ENCODE measurements at regions not wholly inside any gene's neighbourhood (a gene's known extent, or its start where the extent isn't known, plus 50 kb on each side); places are given as distances from the start of the nearest gene placed in this dataset.
"Not testable (repeated sequence)": the region's sequence is repeated elsewhere in the genome, so short reads cannot be mapped to it uniquely, and the experiment has no call there.

- no peak overlapping the region for H3K27ac ChIP-seq (ENCODE audit: low read depth, low read length)
- H3K27me3 ChIP-seq (ENCODE audit: control insufficient read depth in 1 of 2, insufficient read depth in 2 of 2, low read length in 2 of 2): no peaks in the 10 kb centered on the region
- no peak overlapping the region for H3K9ac ChIP-seq (ENCODE audit: low read depth in 1 of 2, low read length in 2 of 2)
- H3K4me1 ChIP-seq (ENCODE audit: control insufficient read depth in 1 of 2, insufficient read depth in 2 of 2, low read length in 2 of 2): no peaks in the 10 kb centered on the region
- no peak overlapping the region for H3K4me3 ChIP-seq (ENCODE audit: low read depth in 1 of 2, low read length in 2 of 2)
- no peaks in the 10 kb centered on the region for H3K36me3 ChIP-seq (ENCODE audit: control insufficient read depth in 1 of 2, insufficient read depth in 2 of 2, low read length in 2 of 2)
- no peaks in the 10 kb centered on the region for H3K9me3 ChIP-seq (ENCODE audit: control insufficient read depth in 1 of 2, low read length in 2 of 2)
Measured at GRCh38 chr6:74434171-74434570, 738.2 kb downstream of the CD109 start.

DNA sequence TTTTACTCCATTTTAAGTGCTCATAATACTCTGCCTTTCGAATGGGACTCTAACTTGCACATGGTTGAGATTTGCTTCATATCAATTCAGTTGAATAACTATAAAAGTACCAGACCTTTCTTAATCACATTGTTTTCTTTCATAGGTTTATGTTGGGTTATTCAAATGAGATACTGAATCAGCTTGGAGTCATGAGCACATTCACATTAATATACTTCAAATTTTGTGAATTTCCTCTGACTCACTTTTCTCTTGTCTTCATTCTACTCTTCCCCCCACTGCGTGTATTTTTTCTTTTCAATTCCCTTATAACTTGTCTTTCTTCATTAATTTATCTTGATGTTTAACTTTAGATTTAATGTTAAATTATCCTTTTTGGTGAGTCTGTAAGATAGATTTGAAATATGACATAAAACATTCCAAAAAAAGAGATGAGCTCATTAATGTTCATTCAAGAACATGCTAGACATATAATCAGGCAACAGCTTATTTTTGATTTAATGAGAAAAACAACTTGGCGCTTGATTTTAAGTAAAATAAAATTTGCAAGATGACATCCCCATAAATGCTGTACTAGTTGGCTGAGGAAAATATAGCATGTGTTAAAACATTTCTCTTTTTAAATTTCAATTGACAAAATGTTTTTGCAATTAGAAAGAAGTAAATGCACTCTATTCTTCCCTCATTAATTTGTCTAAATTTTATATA is 736.0 kb downstream of the CD109 start:
- H3K27me3 ChIP-seq (ENCODE audit: control insufficient read depth in 1 of 2, insufficient read depth in 2 of 2, low read length in 2 of 2): no peaks in the 10 kb centered on the region
- no peaks in the 10 kb centered on the region for H3K9me3 ChIP-seq (ENCODE audit: control insufficient read depth in 1 of 2, low read length in 2 of 2)
- H3K4me3 ChIP-seq (ENCODE audit: low read depth in 1 of 2, low read length in 2 of 2): no peak overlapping the region
- H3K4me1 ChIP-seq (ENCODE audit: control insufficient read depth in 1 of 2, insufficient read depth in 2 of 2, low read length in 2 of 2): no peaks in the 10 kb centered on the region
- H3K27ac ChIP-seq (ENCODE audit: low read depth, low read length): no peak overlapping the region
- no peaks in the 10 kb centered on the region for H3K36me3 ChIP-seq (ENCODE audit: control insufficient read depth in 1 of 2, insufficient read depth in 2 of 2, low read length in 2 of 2)
- H3K9ac ChIP-seq (ENCODE audit: low read depth in 1 of 2, low read length in 2 of 2): no peak overlapping the region

DNA sequence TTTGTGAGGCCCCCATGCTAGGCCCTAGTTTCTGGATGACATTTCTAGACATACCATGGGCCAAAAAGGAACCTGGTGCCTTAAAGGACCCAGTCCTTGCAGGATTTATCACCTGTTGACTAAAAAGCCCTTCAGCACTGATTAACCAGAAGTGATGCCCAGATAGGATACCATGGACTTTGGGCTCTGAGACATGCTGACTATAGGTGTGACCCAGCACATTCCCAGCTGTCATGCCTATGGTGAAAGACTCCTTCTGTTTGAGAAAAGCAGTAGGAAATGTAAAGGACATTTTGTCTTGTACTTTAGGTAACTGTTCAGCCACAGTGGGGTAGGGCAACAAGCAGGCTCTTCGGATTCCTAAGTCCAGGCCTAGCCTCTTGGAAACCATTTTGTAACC is 724.2 kb downstream of the CD109 start:
- Histone ChIP-seq H3K9me3 (ENCODE audit: control insufficient read depth in 1 of 2, low read length in 2 of 2) (no peaks in the 10 kb centered on the region), H3K4me3 (ENCODE audit: low read depth in 1 of 2, low read length in 2 of 2) (no peak overlapping the region), H3K27me3 (ENCODE audit: control insufficient read depth in 1 of 2, insufficient read depth in 2 of 2, low read length in 2 of 2) (no peaks in the 10 kb centered on the region), H3K4me1 (ENCODE audit: control insufficient read depth in 1 of 2, insufficient read depth in 2 of 2, low read length in 2 of 2) (peaks cover 3 to 6% of the 10 kb centered on the region in 2 donors), H3K36me3 (ENCODE audit: control insufficient read depth in 1 of 2, insufficient read depth in 2 of 2, low read length in 2 of 2) (no peaks in the 10 kb centered on the region), H3K9ac (ENCODE audit: low read depth in 1 of 2, low read length in 2 of 2) (no peak overlapping the region), H3K27ac (ENCODE audit: low read depth, low read length) (no peak overlapping the region)

DNA sequence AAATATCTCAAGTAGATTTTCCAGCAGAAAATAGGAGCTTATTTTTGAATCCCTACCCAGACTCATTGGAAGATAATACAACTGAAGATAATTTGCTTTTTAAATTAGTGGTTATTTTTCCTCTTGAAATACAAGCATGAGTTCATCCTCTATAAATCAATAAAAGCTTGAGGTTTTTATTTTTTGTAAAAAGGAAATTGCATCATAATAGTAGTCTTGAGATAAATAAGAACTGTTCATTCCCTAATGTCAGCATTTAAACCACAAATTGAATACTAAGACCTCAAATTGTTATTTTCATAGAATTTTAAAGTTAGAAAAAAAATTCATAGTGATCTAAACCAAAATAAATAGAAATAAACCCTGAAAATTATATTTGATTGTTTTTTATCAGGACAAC is 719.1 kb downstream of the CD109 start:
- Histone ChIP-seq H3K9ac (ENCODE audit: low read depth in 1 of 2, low read length in 2 of 2) (no peak overlapping the region), H3K27me3 (ENCODE audit: control insufficient read depth in 1 of 2, insufficient read depth in 2 of 2, low read length in 2 of 2) (no peaks in the 10 kb centered on the region), H3K4me3 (ENCODE audit: low read depth in 1 of 2, low read length in 2 of 2) (no peak overlapping the region), H3K36me3 (ENCODE audit: control insufficient read depth in 1 of 2, insufficient read depth in 2 of 2, low read length in 2 of 2) (no peaks in the 10 kb centered on the region), H3K4me1 (ENCODE audit: control insufficient read depth in 1 of 2, insufficient read depth in 2 of 2, low read length in 2 of 2) (peaks cover 0 to under 1% of the 10 kb centered on the region in 2 donors), H3K9me3 (ENCODE audit: control insufficient read depth in 1 of 2, low read length in 2 of 2) (no peaks in the 10 kb centered on the region), H3K27ac (ENCODE audit: low read depth, low read length) (no peak overlapping the region)

DNA sequence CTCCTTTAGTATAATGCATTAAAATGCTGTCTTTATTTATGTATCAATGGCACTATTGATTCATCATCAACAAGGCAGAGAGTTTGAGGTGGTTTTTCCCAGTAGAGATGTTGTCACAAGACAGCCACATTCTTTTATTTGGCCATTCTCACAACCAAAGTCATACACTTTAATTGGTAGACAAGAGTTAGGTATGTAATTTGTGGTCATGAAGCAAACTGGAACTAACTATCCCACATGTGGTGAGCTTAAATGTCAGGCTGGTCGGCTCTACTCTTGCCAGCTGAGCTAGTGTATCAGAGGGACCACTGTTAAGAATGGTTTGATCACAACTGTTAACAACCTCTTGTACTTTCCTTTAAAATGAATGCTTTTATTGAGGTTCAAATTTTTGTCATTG is 714.6 kb downstream of the CD109 start:
- H3K27ac ChIP-seq (ENCODE audit: low read depth, low read length): no peak overlapping the region
- no peaks in the 10 kb centered on the region for H3K36me3 ChIP-seq (ENCODE audit: control insufficient read depth in 1 of 2, insufficient read depth in 2 of 2, low read length in 2 of 2)
- no peak overlapping the region for H3K9ac ChIP-seq (ENCODE audit: low read depth in 1 of 2, low read length in 2 of 2)
- no peaks in the 10 kb centered on the region for H3K9me3 ChIP-seq (ENCODE audit: control insufficient read depth in 1 of 2, low read length in 2 of 2)
- H3K4me3 ChIP-seq (ENCODE audit: low read depth in 1 of 2, low read length in 2 of 2): no peak overlapping the region
- H3K4me1 ChIP-seq (ENCODE audit: control insufficient read depth in 1 of 2, insufficient read depth in 2 of 2, low read length in 2 of 2): no peaks in the 10 kb centered on the region
- H3K27me3 ChIP-seq (ENCODE audit: control insufficient read depth in 1 of 2, insufficient read depth in 2 of 2, low read length in 2 of 2): no peaks in the 10 kb centered on the region

DNA sequence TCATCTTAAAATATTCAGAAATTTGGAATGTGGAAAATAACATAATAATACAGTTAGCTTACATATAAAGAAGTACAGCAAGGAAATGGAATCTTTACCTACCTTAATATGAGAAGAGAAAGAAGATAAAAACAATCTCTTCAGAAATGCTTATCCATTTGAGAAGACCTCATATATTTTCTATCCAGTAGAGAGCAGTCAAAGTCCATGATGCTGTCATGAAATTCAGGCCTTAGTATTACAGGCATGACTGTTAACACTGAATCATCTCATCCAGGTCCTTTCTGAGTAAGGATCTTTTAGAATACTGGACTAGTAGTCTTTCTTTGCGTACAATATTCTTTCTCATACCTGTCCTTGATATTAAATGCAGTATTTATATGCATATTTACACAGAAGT is 713.4 kb downstream of the CD109 start:
- Histone ChIP-seq H3K27me3 (ENCODE audit: control insufficient read depth in 1 of 2, insufficient read depth in 2 of 2, low read length in 2 of 2) (no peaks in the 10 kb centered on the region), H3K4me3 (ENCODE audit: low read depth in 1 of 2, low read length in 2 of 2) (no peak overlapping the region), H3K36me3 (ENCODE audit: control insufficient read depth in 1 of 2, insufficient read depth in 2 of 2, low read length in 2 of 2) (no peaks in the 10 kb centered on the region), H3K9me3 (ENCODE audit: control insufficient read depth in 1 of 2, low read length in 2 of 2) (no peaks in the 10 kb centered on the region), H3K4me1 (ENCODE audit: control insufficient read depth in 1 of 2, insufficient read depth in 2 of 2, low read length in 2 of 2) (no peaks in the 10 kb centered on the region), H3K27ac (ENCODE audit: low read depth, low read length) (no peak overlapping the region), H3K9ac (ENCODE audit: low read depth in 1 of 2, low read length in 2 of 2) (no peak overlapping the region)

DNA sequence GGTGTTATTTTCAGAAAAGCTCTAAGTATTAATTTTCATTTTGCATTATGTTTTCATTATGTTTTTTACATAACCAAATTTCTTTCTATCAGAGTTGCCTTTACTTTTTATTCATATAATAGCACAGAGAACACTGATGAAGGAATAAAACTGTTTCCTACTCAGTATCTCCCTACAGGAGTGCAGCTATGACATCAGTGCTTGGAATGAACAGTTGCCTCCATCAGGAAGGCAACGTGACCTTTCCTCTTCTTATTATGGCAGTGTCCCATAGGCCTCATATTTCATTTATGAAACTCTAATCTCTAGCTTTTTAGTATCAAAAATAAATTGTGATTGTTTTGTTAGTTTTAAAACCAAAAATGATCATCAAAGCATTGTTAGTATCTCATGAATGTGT is 712.8 kb downstream of the CD109 start:
- Histone ChIP-seq H3K4me1 (ENCODE audit: control insufficient read depth in 1 of 2, insufficient read depth in 2 of 2, low read length in 2 of 2) (no peaks in the 10 kb centered on the region), H3K4me3 (ENCODE audit: low read depth in 1 of 2, low read length in 2 of 2) (no peak overlapping the region), H3K27me3 (ENCODE audit: control insufficient read depth in 1 of 2, insufficient read depth in 2 of 2, low read length in 2 of 2) (no peaks in the 10 kb centered on the region), H3K27ac (ENCODE audit: low read depth, low read length) (no peak overlapping the region), H3K36me3 (ENCODE audit: control insufficient read depth in 1 of 2, insufficient read depth in 2 of 2, low read length in 2 of 2) (no peaks in the 10 kb centered on the region), H3K9me3 (ENCODE audit: control insufficient read depth in 1 of 2, low read length in 2 of 2) (no peaks in the 10 kb centered on the region), H3K9ac (ENCODE audit: low read depth in 1 of 2, low read length in 2 of 2) (no peak overlapping the region)

DNA sequence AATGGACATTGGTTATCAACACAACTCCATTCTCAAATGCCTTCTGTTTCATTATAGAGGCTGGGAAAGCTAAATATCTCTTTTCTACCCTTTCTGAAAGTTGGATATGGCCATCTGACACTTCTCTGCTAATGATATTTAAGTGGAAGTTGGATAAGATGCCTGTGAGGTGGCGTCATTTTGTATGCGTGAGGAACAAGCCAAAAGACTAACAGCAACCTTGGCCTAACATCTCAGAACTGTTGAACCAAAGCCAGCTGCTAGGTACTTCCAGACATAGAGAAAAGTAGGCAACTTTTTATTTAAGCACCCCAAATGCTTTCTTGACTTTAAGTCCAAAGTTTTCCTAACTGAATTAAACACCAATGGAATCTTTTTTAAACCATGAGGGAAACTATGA is 708.4 kb downstream of the CD109 start:
- H3K9ac ChIP-seq (ENCODE audit: low read depth in 1 of 2, low read length in 2 of 2): no peak overlapping the region
- H3K4me1 ChIP-seq (ENCODE audit: control insufficient read depth in 1 of 2, insufficient read depth in 2 of 2, low read length in 2 of 2): no peaks in the 10 kb centered on the region
- H3K36me3 ChIP-seq (ENCODE audit: control insufficient read depth in 1 of 2, insufficient read depth in 2 of 2, low read length in 2 of 2): no peaks in the 10 kb centered on the region
- no peak overlapping the region for H3K27ac ChIP-seq (ENCODE audit: low read depth, low read length)
- no peaks in the 10 kb centered on the region for H3K27me3 ChIP-seq (ENCODE audit: control insufficient read depth in 1 of 2, insufficient read depth in 2 of 2, low read length in 2 of 2)
- H3K4me3 ChIP-seq (ENCODE audit: low read depth in 1 of 2, low read length in 2 of 2): no peak overlapping the region
- no peaks in the 10 kb centered on the region for H3K9me3 ChIP-seq (ENCODE audit: control insufficient read depth in 1 of 2, low read length in 2 of 2)

- Histone ChIP-seq H3K4me3 (ENCODE audit: low read depth in 1 of 2, low read length in 2 of 2) (no peak overlapping the region), H3K36me3 (ENCODE audit: control insufficient read depth in 1 of 2, insufficient read depth in 2 of 2, low read length in 2 of 2) (no peaks in the 10 kb centered on the region), H3K9me3 (ENCODE audit: control insufficient read depth in 1 of 2, low read length in 2 of 2) (no peaks in the 10 kb centered on the region), H3K27me3 (ENCODE audit: control insufficient read depth in 1 of 2, insufficient read depth in 2 of 2, low read length in 2 of 2) (no peaks in the 10 kb centered on the region), H3K9ac (ENCODE audit: low read depth in 1 of 2, low read length in 2 of 2) (no peak overlapping the region), H3K4me1 (ENCODE audit: control insufficient read depth in 1 of 2, insufficient read depth in 2 of 2, low read length in 2 of 2) (no peaks in the 10 kb centered on the region), H3K27ac (ENCODE audit: low read depth, low read length) (no peak overlapping the region)
Measured at GRCh38 chr6:74402781-74403180, 706.8 kb downstream of the CD109 start.

- H3K4me3 ChIP-seq (ENCODE audit: low read depth in 1 of 2, low read length in 2 of 2); H3K36me3 ChIP-seq (ENCODE audit: control insufficient read depth in 1 of 2, insufficient read depth in 2 of 2, low read length in 2 of 2); H3K27ac ChIP-seq (ENCODE audit: low read depth, low read length); H3K4me1 ChIP-seq (ENCODE audit: control insufficient read depth in 1 of 2, insufficient read depth in 2 of 2, low read length in 2 of 2); H3K9ac ChIP-seq (ENCODE audit: low read depth in 1 of 2, low read length in 2 of 2); H3K27me3 ChIP-seq (ENCODE audit: control insufficient read depth in 1 of 2, insufficient read depth in 2 of 2, low read length in 2 of 2); H3K9me3 ChIP-seq (ENCODE audit: control insufficient read depth in 1 of 2, low read length in 2 of 2): not testable (repeated sequence)
Measured at GRCh38 chr6:74378437-74378836, 682.4 kb downstream of the CD109 start.

DNA sequence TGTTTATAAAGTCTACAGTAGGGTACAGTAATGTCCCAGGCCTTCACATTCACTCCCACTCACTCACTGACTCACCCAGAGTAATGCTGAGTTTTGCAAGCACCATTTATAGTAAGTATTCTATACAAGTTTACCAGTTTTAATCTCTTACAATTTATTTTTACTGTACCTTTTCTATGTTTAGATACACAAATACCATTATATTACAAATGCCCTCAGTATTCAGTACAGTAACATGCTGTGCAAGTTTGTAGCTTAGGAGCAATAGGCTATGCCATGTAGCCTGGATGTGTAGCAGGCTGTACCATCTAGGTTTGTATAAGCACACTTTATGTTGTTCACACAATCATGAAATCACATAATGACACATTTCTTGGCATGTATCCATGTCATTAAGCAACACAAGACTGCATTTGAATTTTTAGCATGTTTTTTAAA is 673.6 kb downstream of the CD109 start:
- Histone ChIP-seq H3K9ac (ENCODE audit: low read depth in 1 of 2, low read length in 2 of 2) (no peak overlapping the region), H3K4me3 (ENCODE audit: low read depth in 1 of 2, low read length in 2 of 2) (no peak overlapping the region), H3K4me1 (ENCODE audit: control insufficient read depth in 1 of 2, insufficient read depth in 2 of 2, low read length in 2 of 2) (no peaks in the 10 kb centered on the region), H3K9me3 (ENCODE audit: control insufficient read depth in 1 of 2, low read length in 2 of 2) (no peaks in the 10 kb centered on the region), H3K27me3 (ENCODE audit: control insufficient read depth in 1 of 2, insufficient read depth in 2 of 2, low read length in 2 of 2) (no peaks in the 10 kb centered on the region), H3K36me3 (ENCODE audit: control insufficient read depth in 1 of 2, insufficient read depth in 2 of 2, low read length in 2 of 2) (no peaks in the 10 kb centered on the region), H3K27ac (ENCODE audit: low read depth, low read length) (no peak overlapping the region)
